ENCODE measurements at regions not wholly inside any gene's neighbourhood (a gene's known extent, or its start where the extent isn't known, plus 50 kb on each side); places are given as distances from the start of the nearest gene placed in this dataset.

GRCh38 chr10:1950803-1951495 lies 213.6 kb upstream of the ADARB2 start:
- no peak for DNase-seq (ENCODE audit: low read depth)

- DNase-seq (ENCODE audit: low read depth) = no peak
Measured at GRCh38 chr10:1947464-1948003, 210.2 kb upstream of the ADARB2 start.

DNA sequence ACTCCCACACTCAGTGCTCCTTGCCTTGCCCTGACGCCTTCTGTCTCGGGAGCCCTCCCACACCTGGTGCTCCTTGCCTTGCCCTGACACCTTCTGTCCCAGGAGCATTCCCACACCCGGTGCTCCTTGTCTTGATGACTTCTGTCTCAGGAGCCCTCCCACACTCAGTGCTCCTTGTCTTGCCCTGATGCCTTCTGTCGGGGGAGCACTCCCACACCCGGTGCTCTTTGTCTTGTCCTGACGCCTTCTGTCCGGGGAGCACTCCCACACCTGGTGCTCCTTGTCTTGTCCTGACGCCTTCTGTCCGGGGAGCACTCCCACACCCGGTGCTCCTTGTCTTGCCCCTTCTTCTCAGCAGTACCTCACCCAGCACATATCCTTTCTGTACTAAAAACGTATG lies 207.2 kb upstream of the ADARB2 start:
- no peak for DNase-seq (ENCODE audit: low read depth)

- DNase-seq (ENCODE audit: low read depth) = no peak
Measured at GRCh38 chr10:1942478-1942877, 205.2 kb upstream of the ADARB2 start.

GRCh38 chr10:1939016-1939415 lies 201.7 kb upstream of the ADARB2 start:
- DNase-seq (ENCODE audit: low read depth) = no peak

GRCh38 chr10:1938317-1938716 lies 201.0 kb upstream of the ADARB2 start:
- DNase-seq (ENCODE audit: low read depth) = no peak

DNA sequence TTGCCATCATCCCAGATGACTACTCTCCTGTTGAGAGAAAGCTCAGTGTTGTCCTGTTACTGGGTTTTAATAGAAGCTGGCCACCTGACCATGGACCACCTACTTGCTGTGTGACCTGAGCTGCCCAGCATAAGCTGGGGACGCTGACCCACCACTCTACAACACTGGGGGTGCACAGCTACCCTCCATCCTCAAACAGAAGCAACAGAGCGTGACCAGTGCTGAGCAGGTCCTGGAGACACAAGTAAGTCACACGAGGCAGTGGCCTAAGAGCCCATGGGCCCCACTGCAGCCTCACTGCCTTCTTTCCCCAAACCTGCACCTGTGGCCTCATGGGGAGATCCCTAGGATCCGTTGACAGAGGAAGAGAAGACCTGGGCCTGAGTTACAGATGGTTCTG lies 198.6 kb upstream of the ADARB2 start:
- DNase-seq (ENCODE audit: low read depth) = no peak

GRCh38 chr10:1933215-1933614 lies 195.9 kb upstream of the ADARB2 start:
- DNase-seq (ENCODE audit: low read depth) = no peak

DNA sequence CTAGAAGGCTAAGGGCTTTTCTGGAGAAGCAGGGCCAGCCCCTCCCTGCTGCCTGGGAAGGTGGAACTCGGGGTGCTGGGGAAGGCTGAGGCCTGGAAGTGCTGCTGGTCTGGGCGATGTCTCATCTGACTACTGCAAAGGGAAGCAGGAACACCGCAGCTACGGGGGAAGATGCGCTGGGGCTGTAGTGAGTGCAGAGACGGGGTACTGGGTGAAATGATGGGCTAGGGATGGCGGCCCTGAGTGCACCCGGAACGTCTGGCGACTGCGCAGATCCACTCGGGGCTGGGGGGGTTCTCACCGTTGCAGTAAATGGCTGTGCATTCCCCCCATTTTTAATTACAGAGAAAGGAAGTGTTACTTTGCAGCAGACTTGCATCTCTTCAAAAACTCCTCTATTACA lies 195.4 kb upstream of the ADARB2 start:
- DNase-seq (ENCODE audit: low read depth) = no peak

DNA sequence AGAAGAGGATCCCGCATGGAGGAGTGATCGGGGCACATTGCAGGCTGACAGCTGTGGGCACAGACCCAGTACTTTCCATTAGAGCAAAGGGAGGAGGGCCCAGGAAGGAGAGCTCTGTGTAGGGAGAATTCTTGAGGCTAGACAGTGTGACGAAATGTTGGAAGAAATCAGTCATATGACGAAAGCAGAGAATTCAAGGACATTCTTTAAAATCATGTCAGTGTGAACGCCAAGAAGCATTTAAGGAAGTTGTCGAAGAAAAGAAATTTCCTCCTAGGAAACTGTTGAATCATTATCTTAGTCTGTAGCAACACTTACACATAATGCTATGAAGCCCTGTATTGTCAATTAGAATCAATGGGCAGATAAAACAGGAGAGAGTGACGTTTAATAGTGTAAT lies 191.3 kb upstream of the ADARB2 start:
- DNase-seq (ENCODE audit: low read depth) = no peak

- DNase-seq (ENCODE audit: low read depth) = no peak
Measured at GRCh38 chr10:1923998-1924397, 186.7 kb upstream of the ADARB2 start.

DNA sequence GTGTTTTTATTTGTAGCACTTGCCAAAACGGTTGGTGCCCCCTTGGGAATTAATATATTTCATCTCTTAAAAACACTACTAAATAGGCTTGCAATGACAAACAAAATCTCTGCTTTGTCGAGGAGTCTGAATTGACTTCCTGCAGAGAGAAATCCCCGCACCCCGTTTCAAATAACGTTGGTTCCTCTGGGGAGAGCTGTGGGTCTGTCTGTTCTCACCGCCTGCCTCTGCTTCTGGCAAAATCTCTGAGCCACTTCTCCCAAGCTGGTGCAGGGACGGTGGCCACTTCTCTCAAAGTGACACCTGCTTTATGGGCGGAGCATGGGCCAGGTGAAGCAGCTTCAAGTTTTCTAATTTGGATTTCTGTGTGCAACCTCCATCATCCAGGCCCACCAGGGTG lies 186.3 kb upstream of the ADARB2 start:
- no peak for DNase-seq (ENCODE audit: low read depth)

- no peak for DNase-seq (ENCODE audit: low read depth)
Measured at GRCh38 chr10:1920941-1921340, 183.6 kb upstream of the ADARB2 start.

GRCh38 chr10:1920127-1920526 lies 182.8 kb upstream of the ADARB2 start:
- DNase-seq (ENCODE audit: low read depth) = no peak

DNA sequence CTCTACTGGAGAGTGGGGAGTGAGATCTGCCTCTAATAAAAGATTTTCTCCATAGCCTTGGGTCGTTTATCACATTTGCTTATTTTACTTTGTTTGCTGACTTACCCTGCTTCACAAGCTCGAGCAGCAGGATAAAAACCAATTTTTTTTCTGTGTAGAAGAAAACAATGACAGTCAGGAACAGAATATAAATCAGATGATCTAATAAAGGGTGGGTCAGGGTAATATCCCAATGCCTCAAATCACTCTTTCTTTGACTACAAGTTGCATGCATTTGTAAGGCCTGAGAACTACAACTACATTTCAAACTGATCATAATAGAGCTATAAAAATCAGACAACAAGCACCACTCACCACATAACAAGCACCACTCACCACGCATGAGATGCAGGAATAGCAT lies 174.4 kb upstream of the ADARB2 start:
- DNase-seq (ENCODE audit: low read depth) = no peak

GRCh38 chr10:1903982-1904381 lies 166.7 kb upstream of the ADARB2 start:
- DNase-seq (ENCODE audit: low read depth) = no peak

DNA sequence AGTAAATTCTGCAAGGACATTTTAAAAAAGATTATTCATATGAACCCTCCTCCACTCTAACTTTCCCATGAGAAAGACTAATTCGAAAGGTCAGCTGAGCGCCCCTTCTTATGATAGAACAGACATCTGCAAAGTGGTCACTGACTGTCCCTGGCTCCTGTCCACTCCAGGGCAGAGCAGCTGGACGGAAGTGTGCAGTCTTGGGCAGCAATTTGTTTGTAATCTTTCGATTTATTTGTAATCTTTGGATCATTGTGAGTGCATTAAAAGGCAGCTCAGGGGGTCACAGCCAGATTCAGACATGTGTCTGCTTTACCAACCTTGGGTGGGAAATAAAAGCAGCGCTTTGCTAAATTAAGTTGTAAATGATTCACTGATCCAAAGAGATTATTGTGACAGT lies 158.8 kb upstream of the ADARB2 start:
- no peak for DNase-seq (ENCODE audit: low read depth)

DNA sequence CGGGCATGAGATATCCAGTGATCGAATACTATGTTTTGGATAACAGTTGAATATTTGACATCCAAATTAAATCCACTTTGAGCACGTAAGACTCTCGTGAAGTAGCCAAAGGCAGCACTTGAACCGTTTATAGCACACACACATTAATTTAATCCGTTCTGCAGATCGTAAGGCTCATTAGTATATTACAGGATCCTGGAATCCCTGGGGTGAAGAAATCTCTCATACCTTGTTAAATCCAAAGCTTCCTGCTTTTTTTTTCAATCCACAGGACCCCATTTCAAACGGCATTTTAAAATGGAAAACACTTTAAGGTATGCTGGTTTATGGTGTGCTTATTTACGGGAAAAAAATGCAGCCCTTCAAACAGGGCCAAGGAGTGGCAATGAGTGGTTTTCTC lies 158.4 kb upstream of the ADARB2 start:
- no peak for DNase-seq (ENCODE audit: low read depth)

DNA sequence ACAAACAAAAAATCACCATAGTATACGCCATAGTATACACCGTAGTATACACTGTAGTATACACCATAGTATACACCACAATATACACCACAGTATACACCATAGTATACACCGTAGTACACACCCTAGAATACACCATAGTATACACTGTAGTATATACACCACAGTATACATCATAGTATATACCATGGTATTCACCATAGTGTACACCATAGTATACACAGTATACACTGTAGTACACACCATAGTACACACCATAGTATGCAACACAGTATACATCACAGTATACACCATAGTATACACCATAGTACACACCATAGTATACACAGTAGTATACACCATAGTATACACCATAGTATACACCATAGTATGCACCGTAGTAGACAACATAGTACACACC lies 157.6 kb upstream of the ADARB2 start:
- no peak for DNase-seq (ENCODE audit: low read depth)

GRCh38 chr10:1893941-1894340 lies 156.6 kb upstream of the ADARB2 start:
- DNase-seq (ENCODE audit: low read depth) = no peak

DNA sequence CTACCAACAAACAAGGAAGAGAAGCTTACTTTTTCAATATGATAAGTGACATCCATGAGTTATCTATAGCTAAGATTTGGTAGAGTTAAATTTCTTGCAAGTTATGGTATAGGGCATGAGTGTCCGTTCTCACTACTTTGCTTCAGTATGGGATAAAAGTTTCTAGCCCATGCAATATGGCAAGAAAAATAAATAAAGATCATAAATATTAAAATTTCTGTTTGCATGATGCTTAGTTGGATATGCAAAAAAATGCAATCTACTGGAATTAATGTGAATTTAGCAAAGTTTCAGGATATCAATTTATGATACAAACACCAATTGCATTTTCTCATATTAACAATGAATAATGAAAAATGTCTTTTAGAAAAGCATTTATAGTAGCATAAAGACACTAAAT lies 148.7 kb upstream of the ADARB2 start:
- no peak for DNase-seq (ENCODE audit: low read depth)

DNA sequence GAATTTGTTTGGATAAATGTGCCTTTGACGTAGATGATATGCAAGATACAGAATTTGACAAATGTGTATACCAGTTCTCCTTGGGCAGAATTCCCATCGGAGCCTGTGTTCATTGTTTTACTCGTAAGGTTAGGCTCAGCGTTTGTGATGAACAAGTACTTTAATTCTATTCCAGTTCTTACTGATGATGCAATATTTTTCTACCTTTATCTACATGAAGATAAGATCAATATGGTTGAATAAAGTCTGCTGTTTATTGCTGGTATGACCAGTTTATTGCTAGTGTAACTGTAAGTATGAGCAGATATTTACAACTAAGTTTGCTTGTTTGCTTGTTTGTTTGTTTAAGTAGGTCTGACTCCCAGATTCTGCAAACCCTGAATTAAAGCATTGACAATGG lies 145.4 kb upstream of the ADARB2 start:
- no peak for DNase-seq (ENCODE audit: low read depth)

GRCh38 chr10:1882180-1882579 lies 144.9 kb upstream of the ADARB2 start:
- no peak for DNase-seq (ENCODE audit: low read depth)

DNA sequence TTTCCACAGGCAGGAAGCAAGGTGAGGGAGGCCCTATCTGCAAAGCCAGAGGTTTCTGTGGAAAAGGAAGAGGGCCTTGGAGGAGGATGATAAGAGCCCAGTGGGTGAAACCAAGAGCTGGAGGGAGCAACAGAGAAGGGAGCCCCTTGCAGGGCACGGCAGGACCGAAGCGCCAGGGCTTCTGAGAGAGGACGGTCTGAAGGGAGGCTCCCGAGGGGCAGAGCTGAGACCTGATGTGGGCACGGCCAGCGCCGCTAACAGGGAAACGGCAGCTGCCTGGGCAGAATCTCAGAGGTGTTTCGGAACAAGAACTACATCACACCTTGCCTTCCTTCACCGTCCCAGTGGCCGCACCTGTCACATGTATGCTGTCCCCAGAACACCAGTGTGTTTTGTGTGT lies 144.3 kb upstream of the ADARB2 start:
- DNase-seq (ENCODE audit: low read depth) = no peak
